HAP-1 (cell line): ENCODE measurements at regions not wholly inside any gene's neighbourhood (a gene's known extent, or its start where the extent isn't known, plus 50 kb on each side); places are given as distances from the start of the nearest gene placed in this dataset.

Experiments used
- DNase-seq, 2 experiments: peaks; one replicate each; pipeline ENCODE4 v3.0.0-alpha.2; 2016 to 2020; ENCODE audit warnings: low spot score in 2 of 2
- H3K27me3 ChIP-seq: fragments of 250-450 bp; sonication (Bioruptor Pico); 2 replicates; pipeline ENCODE4 v1.5.1; 2020; ENCODE audit warnings: low read depth, mild to moderate bottlenecking, moderate library complexity
- H3K36me3 ChIP-seq: fragments of 250-450 bp; sonication (Bioruptor Pico); replicated peaks from 2 replicates; pipeline ENCODE4 v1.5.1; 2020; ENCODE audit warnings: mild to moderate bottlenecking
- H3K4me1 ChIP-seq: fragments of 250-450 bp; sonication (Bioruptor Pico); 2 replicates; pipeline ENCODE4 v1.5.1; 2020; ENCODE audit warnings: mild to moderate bottlenecking
- H3K4me3 ChIP-seq: fragments of 250-450 bp; sonication (Bioruptor Pico); 2 replicates; pipeline ENCODE4 v1.5.1; 2020; ENCODE audit warnings: mild to moderate bottlenecking, moderate library complexity
- H3K9me3 ChIP-seq: fragments of 250-450 bp; sonication (Bioruptor Pico); 2 replicates; pipeline ENCODE4 v1.5.1; 2020; ENCODE audit warnings: mild to moderate bottlenecking, moderate library complexity
- in situ Hi-C: fragments of 300-500 bp; cut with MboI; formaldehyde crosslinking; loops from 3 replicates; pipeline ENCODE4 v1.14.3; 2020; ENCODE audit warnings: low sequenced_read_pairs, inconsistent platforms, mixed read lengths

DNA sequence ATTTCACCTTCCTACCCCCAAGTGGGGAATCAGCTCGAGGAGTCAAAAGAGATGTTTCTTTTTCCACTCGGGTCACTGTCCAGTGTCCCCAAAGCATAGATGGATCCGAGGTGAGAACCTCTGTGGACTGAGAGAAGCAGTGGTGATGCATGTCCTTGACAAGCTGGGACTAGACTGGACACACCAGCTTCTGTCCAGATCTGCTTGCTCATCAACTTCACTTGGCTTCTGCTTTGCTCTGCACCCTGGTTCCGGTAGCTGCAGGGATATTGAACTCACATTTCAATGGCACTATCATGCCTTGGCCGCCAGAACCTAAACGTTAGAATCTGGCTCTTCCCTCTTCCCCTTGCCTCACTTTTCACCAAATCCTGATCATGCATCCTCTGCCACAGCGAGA, 50.3 kb upstream of the CXCL12 start:
- no peaks in the 10 kb centered on the region for H3K27me3 ChIP-seq
- H3K4me1 ChIP-seq = no peaks in the 10 kb centered on the region
- in situ Hi-C loops = no loop called here
- no peak for DNase-seq
- no peaks in the 10 kb centered on the region; the same call in 1 of the 2 replicates for H3K9me3 ChIP-seq
- H3K4me3 ChIP-seq = no peak overlapping the region
- no peaks in the 10 kb centered on the region for H3K36me3 ChIP-seq

DNA sequence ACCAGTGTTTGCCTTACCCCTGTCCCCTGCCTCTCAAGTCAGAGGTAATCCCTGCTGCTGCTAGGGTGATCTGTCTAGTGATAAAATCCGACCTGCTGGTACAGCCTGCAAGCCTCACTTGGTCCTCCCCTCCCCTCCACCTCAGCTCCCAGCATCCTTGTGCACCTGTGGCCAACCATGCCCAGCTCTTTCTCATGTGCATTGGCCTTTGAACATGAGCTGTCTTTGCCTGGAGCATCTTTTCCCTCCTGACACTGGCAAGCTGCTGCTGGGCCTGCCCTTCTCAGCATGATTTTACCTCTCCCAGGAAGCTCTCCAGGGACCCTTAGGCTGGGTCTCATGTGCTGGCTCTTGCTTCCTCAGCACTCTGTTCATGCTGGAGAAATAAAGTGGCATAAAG, 51.3 kb upstream of the CXCL12 start:
- Histone ChIP-seq H3K36me3 (no peaks in the 10 kb centered on the region), H3K4me1 (no peaks in the 10 kb centered on the region), H3K27me3 (no peaks in the 10 kb centered on the region), H3K4me3 (no peak overlapping the region), H3K9me3 (no peaks in the 10 kb centered on the region; the same call in 1 of the 2 replicates)
- DNase-seq = no peak
- in situ Hi-C loops = no loop called here

DNA sequence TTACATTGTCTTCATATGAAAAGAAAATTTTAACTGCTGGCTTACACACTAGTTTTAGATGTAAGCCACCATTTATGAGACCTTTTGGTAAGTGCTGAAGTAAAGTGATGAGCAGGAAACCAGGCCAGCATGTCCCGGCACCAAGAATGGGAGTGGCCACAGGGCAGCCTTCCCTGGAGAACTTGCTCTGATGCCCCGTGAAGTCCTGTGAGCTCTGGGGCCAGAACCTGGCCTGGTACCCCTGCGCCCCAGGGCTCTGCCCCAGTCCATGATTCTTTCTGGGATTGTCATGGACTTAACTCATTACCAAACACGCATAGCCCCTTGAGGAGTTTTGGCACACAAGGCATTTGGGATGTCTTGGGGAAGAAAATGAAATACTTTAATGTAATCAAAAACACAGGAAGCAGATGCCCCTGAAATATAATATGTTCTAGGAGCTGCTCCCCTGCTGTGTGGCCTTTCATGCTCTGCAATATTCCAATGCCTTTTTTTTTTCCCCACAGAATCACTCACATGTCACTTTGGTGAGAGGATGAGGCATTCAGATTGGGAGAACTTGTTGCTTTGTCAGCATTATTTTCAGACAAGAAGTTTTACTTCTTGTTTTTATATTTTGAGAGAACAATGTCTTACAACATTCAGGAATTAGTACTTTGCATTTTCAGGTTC, 53.1 kb upstream of the CXCL12 start:
- H3K9me3 ChIP-seq = no peaks in the 10 kb centered on the region
- in situ Hi-C loops = no loop called here
- no peak overlapping the region for H3K4me3 ChIP-seq
- no peaks in the 10 kb centered on the region for H3K4me1 ChIP-seq
- no peak for DNase-seq
- no peaks in the 10 kb centered on the region for H3K27me3 ChIP-seq
- no peaks in the 10 kb centered on the region for H3K36me3 ChIP-seq

DNA sequence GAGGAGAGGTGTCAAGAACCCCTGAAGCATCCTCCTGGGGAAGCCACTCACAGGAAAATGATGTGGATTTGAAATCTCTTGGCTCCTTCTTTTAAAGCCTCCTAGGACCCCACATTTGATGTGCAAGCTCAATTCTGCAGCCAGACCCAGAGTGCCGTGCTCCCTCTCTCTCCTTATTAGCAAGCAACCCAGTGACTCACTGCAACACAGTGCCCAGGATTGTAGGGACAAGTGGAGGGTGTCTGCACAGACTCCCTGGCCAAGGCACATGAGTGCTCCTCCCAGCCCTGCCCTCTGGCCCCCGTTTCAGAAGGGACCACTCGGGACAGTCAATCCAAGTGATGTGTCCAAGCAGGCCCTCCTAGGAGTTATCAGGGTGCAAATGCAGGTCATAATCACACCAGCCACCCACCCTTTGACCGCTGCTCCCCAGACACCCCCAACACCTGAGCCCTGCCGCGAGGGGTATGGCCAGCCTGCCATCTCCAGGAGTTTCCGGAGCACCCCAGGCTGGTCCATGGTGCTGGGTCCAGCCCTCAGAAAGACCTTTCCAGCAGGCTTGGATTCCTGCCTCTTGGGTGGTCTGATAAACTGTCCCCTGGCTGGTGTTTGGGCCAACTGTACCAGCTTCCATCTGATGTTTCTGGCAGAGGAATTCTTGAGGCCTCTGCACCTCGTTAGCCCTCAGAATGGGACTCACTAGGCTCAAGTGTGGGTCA, 54.5 kb upstream of the CXCL12 start:
- H3K4me3 ChIP-seq = no peak overlapping the region
- in situ Hi-C loops = no loop called here
- no peaks in the 10 kb centered on the region for H3K27me3 ChIP-seq
- no peaks in the 10 kb centered on the region for H3K36me3 ChIP-seq
- H3K4me1 ChIP-seq = no peaks in the 10 kb centered on the region
- DNase-seq = no peak
- H3K9me3 ChIP-seq = no peaks in the 10 kb centered on the region

DNA sequence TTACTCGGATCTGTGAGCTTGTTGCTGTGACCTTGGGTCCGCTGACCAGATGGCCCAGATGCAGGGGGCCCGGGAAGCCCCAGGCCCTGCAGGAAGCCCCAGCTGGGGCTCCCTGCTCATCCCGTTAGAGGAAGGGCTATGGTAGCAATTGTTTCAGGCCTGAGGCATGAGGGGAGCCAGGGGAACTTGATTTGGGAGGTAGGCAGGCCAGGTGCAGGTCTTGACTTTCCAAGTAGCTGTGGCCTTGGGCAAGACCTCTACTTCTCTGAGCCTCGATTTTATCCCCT, 55.0 kb upstream of the CXCL12 start:
- no peaks in the 10 kb centered on the region for H3K27me3 ChIP-seq
- H3K9me3 ChIP-seq = no peaks in the 10 kb centered on the region
- no peaks in the 10 kb centered on the region for H3K36me3 ChIP-seq
- H3K4me1 ChIP-seq = no peaks in the 10 kb centered on the region
- no peak overlapping the region for H3K4me3 ChIP-seq
- in situ Hi-C loops = no loop called here
- no peak for DNase-seq

DNA sequence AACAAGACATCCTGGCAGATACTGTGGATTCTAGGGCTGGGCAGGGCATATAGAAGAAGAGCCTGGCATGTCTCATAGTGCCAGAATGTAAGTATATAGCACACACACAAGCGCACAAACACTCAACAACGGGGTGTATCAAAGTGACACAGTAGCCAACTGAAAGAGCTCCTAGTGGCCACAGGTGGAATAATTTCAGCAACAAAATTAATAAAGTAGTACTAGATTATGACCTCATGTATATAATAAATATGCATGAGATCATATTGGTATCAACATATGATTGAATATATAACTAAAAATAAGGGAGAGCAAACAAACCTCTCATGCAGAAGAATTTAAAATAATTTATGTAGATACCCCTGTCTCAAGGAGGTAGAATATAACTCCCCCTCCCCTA, 72.4 kb upstream of the CXCL12 start:
- Histone ChIP-seq H3K36me3 (no peaks in the 10 kb centered on the region), H3K27me3 (no peaks in the 10 kb centered on the region), H3K4me3 (no peak overlapping the region), H3K9me3 (no peaks in the 10 kb centered on the region), H3K4me1 (no peaks in the 10 kb centered on the region)
- in situ Hi-C loops = no loop called here
- no peak for DNase-seq

DNA sequence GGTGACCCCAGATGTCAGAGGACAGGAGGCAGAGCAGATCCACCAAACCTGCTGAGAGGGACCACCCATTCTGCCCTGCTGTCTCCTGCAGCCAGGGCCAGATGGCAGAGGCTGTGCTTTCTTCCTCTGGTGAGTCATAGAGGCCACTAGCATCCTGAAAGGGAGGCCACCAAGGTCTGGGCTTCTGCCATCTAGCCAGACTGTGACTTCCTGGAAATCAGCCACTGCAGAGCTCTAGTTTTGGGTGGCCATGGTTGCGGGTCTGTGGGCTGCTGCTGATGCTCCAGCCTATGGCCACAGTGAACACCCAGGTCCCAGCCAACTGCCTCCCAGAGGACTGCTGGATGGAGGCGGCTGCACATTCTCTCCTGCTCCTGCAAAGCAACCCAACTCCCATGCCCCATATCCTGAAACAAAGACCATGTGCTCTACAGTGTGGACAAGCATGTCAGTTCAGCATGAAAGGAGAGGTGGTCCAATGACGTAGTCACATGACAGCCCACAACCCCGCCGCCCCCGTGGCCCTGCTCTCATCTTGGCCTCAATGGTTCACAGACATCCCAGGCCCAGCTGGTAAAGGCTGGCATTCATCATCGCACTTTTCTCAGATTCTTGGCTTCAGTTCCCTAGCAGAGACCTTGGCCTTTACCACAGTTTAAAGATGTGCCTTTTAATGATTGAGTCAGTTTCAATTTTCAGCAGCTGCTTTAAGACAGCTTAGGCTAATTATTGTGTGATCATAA, 73.9 kb upstream of the CXCL12 start:
- Histone ChIP-seq H3K4me3 (no peak overlapping the region), H3K36me3 (no peaks in the 10 kb centered on the region), H3K4me1 (no peaks in the 10 kb centered on the region), H3K27me3 (no peaks in the 10 kb centered on the region), H3K9me3 (no peaks in the 10 kb centered on the region)
- DNase-seq = no peak
- in situ Hi-C loops = no loop called here

DNA sequence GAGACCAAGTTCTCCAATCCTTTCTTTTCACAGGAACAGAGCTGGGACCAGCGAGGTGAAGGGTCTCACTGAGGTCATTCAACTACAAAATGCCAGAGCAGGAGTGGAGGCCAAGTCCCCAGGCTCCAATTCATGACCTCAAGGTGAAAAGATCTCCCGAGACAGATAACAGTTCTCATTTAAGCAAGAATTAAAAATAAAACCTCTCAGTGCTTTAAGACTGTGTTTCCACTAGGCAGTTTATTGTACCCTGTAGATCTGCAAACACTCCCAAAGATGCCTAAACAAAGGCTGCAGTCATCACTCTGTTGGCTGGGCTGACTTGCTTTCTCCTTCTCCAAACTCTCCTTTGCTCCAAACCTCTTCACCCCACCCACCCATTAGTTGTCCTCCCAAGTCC, 74.8 kb upstream of the CXCL12 start:
- DNase-seq = no peak
- in situ Hi-C loops = no loop called here
- H3K9me3 ChIP-seq = no peaks in the 10 kb centered on the region
- H3K27me3 ChIP-seq = no peaks in the 10 kb centered on the region
- no peak overlapping the region for H3K4me3 ChIP-seq
- no peaks in the 10 kb centered on the region for H3K4me1 ChIP-seq
- no peaks in the 10 kb centered on the region for H3K36me3 ChIP-seq

DNA sequence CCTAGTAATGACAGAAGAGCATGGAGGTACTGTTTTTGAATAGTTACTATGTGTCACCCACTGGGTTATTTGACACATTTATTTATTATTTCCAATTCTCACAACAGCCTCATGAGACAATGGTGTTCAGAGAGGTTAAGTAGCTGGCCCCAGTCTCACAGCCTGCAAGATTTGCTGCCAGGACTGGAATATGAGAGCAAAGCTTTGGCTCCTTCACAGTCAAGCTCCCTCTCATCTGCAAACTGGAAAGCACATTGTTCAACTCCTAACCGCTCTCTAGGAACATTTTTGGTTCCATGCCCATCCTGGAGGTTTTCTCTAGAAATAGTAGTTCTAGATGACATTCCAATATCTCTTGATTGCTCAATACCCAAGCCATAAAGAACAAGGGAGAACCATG, 75.5 kb upstream of the CXCL12 start:
- DNase-seq = no peak
- Histone ChIP-seq H3K27me3 (no peaks in the 10 kb centered on the region), H3K4me3 (no peak overlapping the region), H3K9me3 (no peaks in the 10 kb centered on the region), H3K36me3 (no peaks in the 10 kb centered on the region), H3K4me1 (no peaks in the 10 kb centered on the region)
- in situ Hi-C loops = no loop called here

DNA sequence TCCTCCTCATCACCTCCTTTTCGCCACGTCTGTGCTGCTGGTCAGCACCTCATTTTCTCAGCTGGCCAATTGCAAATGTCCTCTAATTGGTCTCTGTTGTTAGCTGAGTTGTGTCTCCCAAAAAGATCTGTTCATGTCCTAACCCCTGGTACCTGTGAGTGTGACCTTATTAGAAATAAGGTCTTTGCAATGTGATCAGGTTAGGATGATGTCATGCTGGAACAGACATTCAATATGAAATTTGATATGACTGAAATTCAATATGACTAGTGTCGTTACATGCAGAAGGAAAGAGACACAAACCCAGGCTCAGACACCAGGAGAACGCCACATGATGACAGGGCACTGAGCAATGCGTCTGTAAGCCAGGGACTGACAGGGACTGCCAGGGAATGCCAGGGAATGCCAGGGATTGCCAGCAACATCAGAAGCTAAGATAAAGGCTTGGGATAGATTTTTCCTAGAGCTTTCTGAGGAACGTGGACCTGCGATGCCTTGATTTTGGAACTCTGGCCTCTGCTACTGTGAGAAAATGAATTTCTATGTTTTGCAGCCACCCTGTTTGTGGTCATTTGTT, 77.5 kb upstream of the CXCL12 start:
- no peak overlapping the region for H3K4me3 ChIP-seq
- no peaks in the 10 kb centered on the region; the same call in 1 of the 2 replicates for H3K9me3 ChIP-seq
- H3K36me3 ChIP-seq = no peaks in the 10 kb centered on the region
- in situ Hi-C loops = no loop called here
- no peak for DNase-seq
- H3K4me1 ChIP-seq = no peaks in the 10 kb centered on the region
- H3K27me3 ChIP-seq = no peaks in the 10 kb centered on the region

DNA sequence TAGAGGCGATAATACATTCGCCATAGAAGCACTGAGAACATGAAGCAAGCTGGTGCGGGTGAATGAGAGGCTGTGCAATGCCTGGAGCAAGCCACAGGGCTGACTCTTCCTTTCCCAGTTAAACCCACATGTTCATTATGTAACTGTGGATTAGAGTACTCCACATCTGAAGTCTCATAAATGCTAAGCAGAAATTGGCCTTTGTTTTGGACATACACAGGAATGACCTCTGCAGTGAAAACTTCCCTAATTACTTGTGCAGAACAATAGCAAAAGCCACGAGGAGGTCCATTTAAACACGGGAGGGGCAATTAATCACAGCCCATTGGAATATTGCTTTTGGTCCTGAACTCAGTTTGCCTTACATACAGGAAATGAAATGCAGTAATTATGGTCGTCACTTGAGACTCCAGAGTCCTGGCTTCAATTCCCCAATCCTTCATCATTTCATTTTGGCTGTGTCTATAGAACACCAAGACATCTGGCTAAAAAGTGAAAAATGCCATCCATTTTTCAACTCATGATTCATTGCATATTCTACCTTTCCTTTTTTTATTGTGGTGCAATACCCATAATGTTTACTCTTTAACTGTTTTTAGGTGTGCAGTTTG, 78.7 kb upstream of the CXCL12 start:
- in situ Hi-C loops = no loop called here
- Histone ChIP-seq H3K36me3 (no peaks in the 10 kb centered on the region), H3K4me1 (no peaks in the 10 kb centered on the region), H3K4me3 (no peak overlapping the region), H3K9me3 (no peaks in the 10 kb centered on the region; the same call in 1 of the 2 replicates), H3K27me3 (no peaks in the 10 kb centered on the region)
- no peak for DNase-seq

DNA sequence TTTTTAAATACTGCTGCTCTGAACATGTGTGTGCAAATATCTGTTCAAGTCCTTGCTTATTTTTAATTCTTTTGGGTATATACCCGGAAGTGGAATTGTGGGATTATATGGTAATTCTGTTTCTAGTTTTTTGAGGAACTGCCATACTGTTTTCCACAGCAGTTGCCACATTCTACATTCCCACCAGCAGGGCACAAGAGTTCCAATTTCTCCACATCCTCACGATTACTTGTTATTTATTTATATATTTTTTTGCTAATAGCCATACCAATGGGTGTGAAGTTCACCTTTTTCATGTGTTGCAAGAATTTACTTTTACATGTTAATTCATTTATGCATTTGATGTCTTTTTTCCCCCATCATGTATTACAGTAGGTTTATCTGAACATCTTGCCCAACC, 79.6 kb upstream of the CXCL12 start:
- no peak overlapping the region for H3K4me3 ChIP-seq
- H3K36me3 ChIP-seq = no peaks in the 10 kb centered on the region
- no peak for DNase-seq
- in situ Hi-C loops = no loop called here
- no peaks in the 10 kb centered on the region; the same call in 1 of the 2 replicates for H3K9me3 ChIP-seq
- no peaks in the 10 kb centered on the region for H3K4me1 ChIP-seq
- H3K27me3 ChIP-seq = no peaks in the 10 kb centered on the region

DNA sequence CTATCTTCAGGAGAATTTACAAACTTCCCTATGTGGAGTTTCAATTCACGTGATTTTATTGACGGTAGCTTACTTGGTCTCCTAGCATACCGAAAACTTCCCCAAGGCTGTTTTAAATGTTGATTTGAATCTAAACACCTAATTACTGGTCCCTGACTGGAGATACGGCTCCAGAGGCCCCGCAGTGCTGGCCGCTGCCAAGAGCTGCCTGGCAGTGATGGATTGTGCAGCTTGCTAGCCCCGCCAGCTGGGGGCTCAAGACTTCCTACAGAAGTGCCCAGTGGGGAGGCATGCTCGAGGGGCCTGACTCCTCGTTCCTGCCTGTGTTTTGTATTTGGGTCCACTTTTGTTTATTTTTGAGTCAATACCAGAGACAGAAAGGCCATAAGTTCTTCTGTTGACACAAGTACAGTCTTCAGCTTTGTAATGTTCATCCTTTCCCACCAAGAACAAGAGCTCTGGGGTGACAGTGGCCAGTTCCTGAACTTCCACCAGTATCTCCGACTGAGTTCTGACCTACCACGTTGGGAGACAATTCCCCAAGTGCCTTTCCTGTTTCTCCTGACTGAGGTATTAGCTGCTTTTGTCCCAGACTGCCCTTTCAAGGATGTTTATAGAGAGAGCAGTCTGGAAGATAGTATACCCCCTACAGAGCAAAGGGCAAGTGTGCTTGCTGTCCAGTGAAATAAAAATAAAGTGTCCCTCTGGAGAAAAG, 80.7 kb upstream of the CXCL12 start:
- DNase-seq = no peak
- no peaks in the 10 kb centered on the region for H3K36me3 ChIP-seq
- H3K27me3 ChIP-seq = no peaks in the 10 kb centered on the region
- no peak overlapping the region for H3K4me3 ChIP-seq
- no peaks in the 10 kb centered on the region; the same call in 1 of the 2 replicates for H3K9me3 ChIP-seq
- no peaks in the 10 kb centered on the region for H3K4me1 ChIP-seq
- in situ Hi-C loops = no loop called here
